ENCODE measurements at regions not wholly inside any gene's neighbourhood (a gene's known extent, or its start where the extent isn't known, plus 50 kb on each side); places are given as distances from the start of the nearest gene placed in this dataset.
A peak's percentile ranks its signal among the peaks of the same experiment; 100 is the strongest.

DNA sequence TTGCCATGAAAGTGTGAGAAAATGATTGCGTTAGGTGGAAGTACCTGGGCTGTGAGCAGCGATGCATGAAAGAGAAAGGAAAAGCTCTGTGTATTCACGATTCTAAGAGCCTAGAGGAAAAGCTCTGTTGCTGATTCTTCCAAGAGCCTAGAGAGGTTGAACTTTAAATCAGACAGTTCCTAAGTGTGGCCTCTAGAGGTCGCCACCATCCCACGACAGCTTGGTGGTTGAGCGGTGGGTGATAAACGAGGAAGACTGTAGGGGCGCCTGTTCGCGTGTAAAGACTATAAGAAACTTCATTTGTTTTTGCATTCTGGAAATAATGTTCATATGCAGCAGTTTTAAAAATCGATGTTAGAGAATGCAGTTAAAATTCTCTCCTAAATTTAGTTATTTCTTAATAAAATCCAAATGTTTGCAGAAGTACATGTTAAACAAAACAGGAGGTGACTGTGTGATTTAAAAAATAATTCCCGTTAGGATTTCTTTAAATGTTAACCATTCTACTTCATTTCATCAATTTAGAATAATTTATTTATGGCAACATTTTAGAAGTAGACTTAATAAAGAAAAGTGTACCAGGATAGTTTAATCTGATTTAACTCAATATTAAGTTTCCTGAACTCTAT lies 107.7 kb downstream of the TENT4A start:
- Histone ChIP-seq H2AFZ (replicated peaks; ENCODE audit: low read length, poor library complexity) (no peak overlapping the region), H4K20me1 (ENCODE audit: insufficient read depth, low read length) (no peaks in the 10 kb centered on the region), H3K23ac (ENCODE audit: low read depth, low read length) (no peak overlapping the region), H3K18ac (ENCODE audit: low read depth, low read length) (no peak overlapping the region), H2BK15ac (ENCODE audit: low read depth, low read length) (no peak overlapping the region), H4K91ac (ENCODE audit: insufficient read depth, low read depth, low read length) (no peak overlapping the region), H3K9ac (ENCODE audit: low read depth, low read length) (no peak overlapping the region), H3K56ac (ENCODE audit: extremely low read depth, insufficient read depth, low read length) (no peak overlapping the region), H3K9me1 (ENCODE audit: insufficient read depth, low read length) (no peaks in the 10 kb centered on the region), H3K36me3 (ENCODE audit: control insufficient read depth, insufficient read depth, low read length) (no peaks in the 10 kb centered on the region), H4K5ac (ENCODE audit: low read depth, low read length) (no peak overlapping the region), H2BK120ac (ENCODE audit: low read depth, low read length) (no peak overlapping the region), H3K79me1 (ENCODE audit: low read depth in 1 of 2, low read length in 2 of 2) (no peaks in the 10 kb centered on the region), H3K27me3 (ENCODE audit: control insufficient read depth, insufficient read depth, low read length) (no peaks in the 10 kb centered on the region; the same call in 1 of the 2 replicates), H3K4ac (ENCODE audit: low read depth, low read length) (no peak overlapping the region), H3K9me3 (ENCODE audit: control insufficient read depth, insufficient read depth, low read length) (peaks cover 5% of the 10 kb centered on the region; the same call in 1 of the 2 replicates), H3K4me3 (ENCODE audit: insufficient read depth, low read depth, low read length) (no peak overlapping the region), H2AK5ac (ENCODE audit: low read depth, low read length) (no peak overlapping the region), H2BK5ac (ENCODE audit: low read depth, low read length, poor library complexity, severe bottlenecking) (no peak overlapping the region), H2AK9ac (replicated peaks; ENCODE audit: low read depth, low read length, poor library complexity) (no peak overlapping the region), H2BK20ac (ENCODE audit: low read depth, low read length) (no peak overlapping the region), H3K4me1 (ENCODE audit: control insufficient read depth, insufficient read depth, low read length) (no peaks in the 10 kb centered on the region), H3K4me2 (ENCODE audit: low read depth, low read length) (no peak overlapping the region), H4K8ac (ENCODE audit: low read depth in 2 of 2, low read length in 2 of 2) (no peak overlapping the region), H3K14ac (replicated peaks; ENCODE audit: low read depth, low read length) (no peak overlapping the region), H3K27ac (ENCODE audit: insufficient read depth, low read length) (no peak overlapping the region)
- WGBS, 2 experiments (ENCODE audit: extremely low coverage in 2 of 2, insufficient read length in 1 of 2), result 50% methylated on average over 1 of the region's 12 CpGs; no CpG with 5 or more reads in 1 of the 2 experiments
- DNase-seq (no peak), ATAC-seq (ENCODE audit: low read depth) (no peak)
- intact Hi-C loops (cut with micrococcal nuclease) (no loop called here), dilution Hi-C loops (cut with HindIII; ENCODE audit: low sequenced_read_pairs, unreplicated experiment) (no loop called here), in situ Hi-C loops (cut with MboI; ENCODE audit: low sequenced_read_pairs) (no loop called here)
- CTCF ChIA-PET, result interaction anchor here (1.6 kb wide), 1 partner anchor 12 kb away, joined by 3 read pairs; no protein-coding TSS in a partner anchor
- BruUV-seq (replicated peaks), result no TSS peak
- TF ChIP-seq POLR2A (IDR thresholded peaks at IDR 0.05; ENCODE audit: low read depth, low read length) (no peak), RAD21 (IDR thresholded peaks at IDR 0.05; ENCODE audit: low read length) (peak; percentile 31)
- TF ChIP-seq, protein P1, sequence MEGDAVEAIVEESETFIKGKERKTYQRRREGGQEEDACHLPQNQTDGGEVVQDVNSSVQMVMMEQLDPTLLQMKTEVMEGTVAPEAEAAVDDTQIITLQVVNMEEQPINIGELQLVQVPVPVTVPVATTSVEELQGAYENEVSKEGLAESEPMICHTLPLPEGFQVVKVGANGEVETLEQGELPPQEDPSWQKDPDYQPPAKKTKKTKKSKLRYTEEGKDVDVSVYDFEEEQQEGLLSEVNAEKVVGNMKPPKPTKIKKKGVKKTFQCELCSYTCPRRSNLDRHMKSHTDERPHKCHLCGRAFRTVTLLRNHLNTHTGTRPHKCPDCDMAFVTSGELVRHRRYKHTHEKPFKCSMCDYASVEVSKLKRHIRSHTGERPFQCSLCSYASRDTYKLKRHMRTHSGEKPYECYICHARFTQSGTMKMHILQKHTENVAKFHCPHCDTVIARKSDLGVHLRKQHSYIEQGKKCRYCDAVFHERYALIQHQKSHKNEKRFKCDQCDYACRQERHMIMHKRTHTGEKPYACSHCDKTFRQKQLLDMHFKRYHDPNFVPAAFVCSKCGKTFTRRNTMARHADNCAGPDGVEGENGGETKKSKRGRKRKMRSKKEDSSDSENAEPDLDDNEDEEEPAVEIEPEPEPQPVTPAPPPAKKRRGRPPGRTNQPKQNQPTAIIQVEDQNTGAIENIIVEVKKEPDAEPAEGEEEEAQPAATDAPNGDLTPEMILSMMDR (conservative IDR thresholded peaks at IDR 0.05; ENCODE audit: low read depth, low read length), result peak; percentile 45
- POLR2A ChIA-PET (ENCODE audit: unreplicated experiment), result no interaction called here

All from IMR-90 (cell line).